Muscle of leg (tissue), 3 donors: ENCODE measurements at regions not wholly inside any gene's neighbourhood (a gene's known extent, or its start where the extent isn't known, plus 50 kb on each side); places are given as distances from the start of the nearest gene placed in this dataset.
A peak's percentile ranks its signal among the peaks of the same experiment; 100 is the strongest.

Experiments
- DNase-seq: peaks from one replicate; pipeline ENCODE4 v3.0.0; 2013
- H3K27ac ChIP-seq: one replicate; pipeline ENCODE4 v1.5.1; 2013; ENCODE audit warnings: mild to moderate bottlenecking, low read length, control low read depth
- H3K27me3 ChIP-seq: one replicate; pipeline ENCODE4 v1.6.1; 2013; ENCODE audit warnings: low read length; ENCODE audit not compliant: control insufficient read depth, insufficient read depth
- H3K36me3 ChIP-seq: one replicate; pipeline ENCODE4 v1.6.1; 2013; ENCODE audit warnings: low read length; ENCODE audit not compliant: control insufficient read depth, insufficient read depth
- H3K4me1 ChIP-seq: one replicate; pipeline ENCODE4 v1.6.1; 2013; ENCODE audit warnings: low read length; ENCODE audit not compliant: control insufficient read depth, insufficient read depth
- H3K4me3 ChIP-seq: one replicate; pipeline ENCODE4 v1.5.1; 2013; ENCODE audit warnings: low read length, control low read depth
- H3K9me3 ChIP-seq: replicated peaks from 2 replicates; pipeline ENCODE4 v1.6.1; 2013; ENCODE audit warnings: low read depth, low read length; ENCODE audit not compliant: control insufficient read depth
- WGBS: methylation state at CpG from one replicate; pipeline ENCODE4 v1.1.5; 2013; ENCODE audit warnings: missing lambda C conversion rate; ENCODE audit not compliant: insufficient coverage; 5-methylcytosine and 5-hydroxymethylcytosine counted together

DNA sequence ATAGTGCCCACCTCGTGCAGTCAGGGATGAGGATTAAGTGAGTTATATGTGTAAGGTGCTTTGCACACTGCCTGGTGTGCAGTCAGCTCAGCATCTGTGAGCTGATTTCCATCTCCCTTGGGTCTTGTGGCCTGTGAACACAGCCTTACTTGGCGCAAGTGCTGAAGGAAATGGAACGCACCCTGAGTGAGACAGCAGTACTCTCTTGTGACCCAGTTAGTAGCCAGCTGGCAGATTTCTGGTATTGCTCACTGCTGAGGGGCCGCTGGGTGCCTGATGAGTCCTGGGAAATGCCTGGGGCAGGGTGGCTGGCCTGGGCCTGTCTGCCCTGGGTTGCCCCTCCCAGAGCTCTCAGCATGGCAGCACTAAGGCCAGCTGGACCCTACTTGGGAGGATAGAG lies 90.9 kb upstream of the BOD1 start:
- Histone ChIP-seq H3K27ac (no peak overlapping the region), H3K4me1 (peaks cover 3% of the 10 kb centered on the region), H3K27me3 (no peaks in the 10 kb centered on the region), H3K36me3 (no peaks in the 10 kb centered on the region), H3K4me3 (no peak overlapping the region), H3K9me3 (no peaks in the 10 kb centered on the region)
- DNase-seq: peak; percentile 65
- 34% methylated on average over 3 of the region's 4 CpGs for whole genome bisulfite sequencing

DNA sequence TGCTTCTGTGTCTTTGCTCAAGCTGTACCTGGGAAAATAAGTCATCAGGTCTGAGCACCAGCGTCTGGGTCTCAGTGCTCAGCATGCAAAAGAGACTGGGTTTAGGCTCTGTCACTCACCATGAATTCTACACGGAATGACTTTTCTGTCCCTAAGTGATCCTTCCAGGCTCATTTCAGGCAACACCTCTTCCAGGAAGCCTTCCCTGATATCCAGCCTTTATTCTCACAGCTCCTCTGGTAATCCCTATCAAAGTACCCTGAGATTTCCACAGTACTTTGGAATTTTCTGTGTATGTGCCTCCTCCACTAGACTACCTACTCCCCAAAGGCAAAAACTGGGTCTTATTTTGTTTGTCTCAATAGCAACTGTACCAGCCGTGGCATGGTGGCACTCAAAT lies 92.7 kb upstream of the BOD1 start:
- H3K36me3 ChIP-seq: no peaks in the 10 kb centered on the region
- H3K27me3 ChIP-seq: no peaks in the 10 kb centered on the region
- H3K9me3 ChIP-seq: no peaks in the 10 kb centered on the region
- no peak for DNase-seq
- WGBS: 64% methylated on average over 3 of the region's 3 CpGs
- H3K4me3 ChIP-seq: no peak overlapping the region
- H3K27ac ChIP-seq: no peak overlapping the region
- peaks cover 3% of the 10 kb centered on the region for H3K4me1 ChIP-seq

- Histone ChIP-seq H3K4me3 (no peak overlapping the region), H3K9me3 (no peaks in the 10 kb centered on the region), H3K27me3 (no peaks in the 10 kb centered on the region), H3K36me3 (no peaks in the 10 kb centered on the region), H3K27ac (no peak overlapping the region), H3K4me1 (peaks cover 3% of the 10 kb centered on the region)
- no peak for DNase-seq
- 39% methylated on average over 6 of the region's 6 CpGs for WGBS
Observed at GRCh38 chr5:173709761-173710160, 93.3 kb upstream of the BOD1 start.

DNA sequence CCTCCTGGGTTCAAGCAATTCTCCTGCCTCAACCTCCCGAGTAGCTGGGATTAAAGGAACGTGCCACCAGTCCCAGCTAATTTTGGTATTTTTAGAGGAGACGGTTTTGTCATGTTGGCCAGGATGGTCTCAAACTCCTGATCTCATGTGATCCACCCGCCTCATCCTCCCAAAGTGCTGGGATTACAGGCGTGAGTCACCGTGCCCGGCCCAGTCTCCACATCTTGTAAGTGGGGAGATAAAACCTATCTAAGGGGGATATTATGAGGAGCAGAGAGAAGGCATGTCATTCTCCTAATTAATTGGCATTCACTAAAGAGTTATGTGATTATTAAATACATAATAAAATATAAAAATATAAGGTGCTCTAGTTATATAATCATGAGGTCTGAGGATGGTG lies 94.1 kb upstream of the BOD1 start:
- peaks cover 3% of the 10 kb centered on the region for H3K4me1 ChIP-seq
- no peaks in the 10 kb centered on the region for H3K36me3 ChIP-seq
- WGBS: 93% methylated on average over 2 of the region's 7 CpGs
- no peak overlapping the region for H3K4me3 ChIP-seq
- no peaks in the 10 kb centered on the region for H3K27me3 ChIP-seq
- H3K27ac ChIP-seq: no peak overlapping the region
- no peaks in the 10 kb centered on the region for H3K9me3 ChIP-seq
- no peak for DNase-seq

DNA sequence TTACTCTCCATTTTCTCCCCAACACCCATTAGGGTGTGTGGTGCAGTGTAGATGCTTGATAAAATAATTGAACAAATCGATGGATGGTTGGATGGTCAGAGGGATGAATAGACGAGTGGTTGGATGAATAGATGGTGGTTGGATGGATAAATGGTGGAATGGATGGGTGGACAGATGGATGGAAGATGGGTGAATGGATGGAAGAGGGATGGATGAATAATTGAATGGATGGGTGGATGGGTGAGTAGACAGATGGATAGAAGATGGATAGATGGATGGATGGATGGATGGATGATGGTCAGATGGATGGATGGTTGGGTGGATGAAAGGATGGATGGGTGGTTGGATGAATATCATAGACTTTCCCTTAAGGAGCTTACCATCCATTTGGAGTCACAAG lies 95.0 kb upstream of the BOD1 start:
- no peaks in the 10 kb centered on the region for H3K9me3 ChIP-seq
- H3K4me3 ChIP-seq: no peak overlapping the region
- H3K36me3 ChIP-seq: no peaks in the 10 kb centered on the region
- no peak for DNase-seq
- no peaks in the 10 kb centered on the region for H3K27me3 ChIP-seq
- no peaks in the 10 kb centered on the region for H3K4me1 ChIP-seq
- no peak overlapping the region for H3K27ac ChIP-seq
- WGBS: 86% methylated on average over 2 of the region's 2 CpGs

DNA sequence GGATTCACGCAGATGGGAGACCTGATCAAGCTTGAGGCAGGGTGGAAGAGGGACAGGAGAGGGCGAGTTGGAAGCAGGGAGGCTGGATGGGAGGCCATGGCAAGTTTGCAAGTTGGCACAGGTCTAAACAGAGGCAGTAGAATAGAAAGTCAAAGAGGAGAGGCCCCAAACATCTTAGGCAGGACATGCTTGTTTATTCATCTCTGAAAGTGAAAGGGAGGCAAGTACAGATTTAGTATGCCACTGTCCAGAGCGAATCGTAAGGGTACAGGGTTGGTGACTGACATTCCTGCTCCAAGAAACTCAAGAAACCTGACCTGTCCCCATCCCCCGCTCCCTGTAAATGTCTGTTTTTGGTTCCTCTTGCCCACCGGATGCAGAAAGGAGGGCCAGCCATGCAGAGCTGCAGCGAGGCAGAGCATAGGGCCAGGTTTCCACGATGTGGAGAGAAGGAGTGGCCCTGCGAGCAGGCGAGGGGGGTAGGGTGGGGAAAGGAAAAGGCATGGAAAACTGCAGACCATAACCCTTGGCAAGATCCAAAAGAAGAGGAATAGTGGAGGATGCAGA lies 96.2 kb upstream of the BOD1 start:
- Histone ChIP-seq H3K27ac (no peak overlapping the region), H3K4me3 (no peak overlapping the region), H3K36me3 (no peaks in the 10 kb centered on the region), H3K9me3 (no peaks in the 10 kb centered on the region), H3K4me1 (no peaks in the 10 kb centered on the region), H3K27me3 (no peaks in the 10 kb centered on the region)
- 65% methylated on average over 8 of the region's 10 CpGs for WGBS
- no peak for DNase-seq

GRCh38 chr5:173714551-173715428 lies 98.3 kb upstream of the BOD1 start:
- Histone ChIP-seq H3K27me3 (no peaks in the 10 kb centered on the region), H3K36me3 (no peaks in the 10 kb centered on the region), H3K9me3 (no peaks in the 10 kb centered on the region), H3K4me1 (peaks cover 4% of the 10 kb centered on the region), H3K4me3 (no peak overlapping the region), H3K27ac (no peak overlapping the region)
- WGBS: 50% methylated on average over 8 of the region's 12 CpGs
- DNase-seq: peak; percentile 50

DNA sequence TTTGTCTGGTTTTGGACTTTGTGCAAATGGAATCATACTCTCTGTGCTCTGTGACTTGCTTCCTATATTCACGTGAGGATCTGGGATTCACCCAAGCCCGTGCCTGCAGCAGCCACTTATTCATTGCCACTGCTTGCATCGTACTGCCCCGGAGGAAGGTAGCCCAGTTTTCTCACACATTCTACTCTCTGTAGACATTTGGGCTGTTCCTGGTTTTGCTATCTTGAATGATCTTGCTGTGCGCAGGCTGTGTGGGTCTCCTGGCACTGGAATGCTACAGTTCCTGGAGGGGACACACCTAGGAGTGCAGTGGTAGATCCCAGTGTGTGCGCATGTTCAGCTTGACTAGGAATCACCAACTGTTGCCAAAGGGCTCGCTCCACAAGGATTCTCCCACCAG lies 99.2 kb upstream of the BOD1 start:
- Histone ChIP-seq H3K9me3 (no peaks in the 10 kb centered on the region), H3K27me3 (no peaks in the 10 kb centered on the region), H3K4me1 (peaks cover 4% of the 10 kb centered on the region), H3K4me3 (no peak overlapping the region), H3K27ac (no peak overlapping the region), H3K36me3 (no peaks in the 10 kb centered on the region)
- 50% methylated on average over 3 of the region's 7 CpGs for WGBS
- DNase-seq: no peak

- no peaks in the 10 kb centered on the region for H3K27me3 ChIP-seq
- DNase-seq: no peak
- H3K36me3 ChIP-seq: no peaks in the 10 kb centered on the region
- peaks cover 4% of the 10 kb centered on the region for H3K4me1 ChIP-seq
- H3K27ac ChIP-seq: no peak overlapping the region
- no peak overlapping the region for H3K4me3 ChIP-seq
- no peaks in the 10 kb centered on the region for H3K9me3 ChIP-seq
- 80% methylated on average over 9 of the region's 10 CpGs for WGBS
Observed at GRCh38 chr5:173716058-173716682, 99.7 kb upstream of the BOD1 start.

GRCh38 chr5:173717959-173718358 lies 101.5 kb upstream of the BOD1 start:
- Histone ChIP-seq H3K27me3 (no peaks in the 10 kb centered on the region), H3K4me3 (no peak overlapping the region), H3K36me3 (no peaks in the 10 kb centered on the region), H3K27ac (no peak overlapping the region), H3K4me1 (peaks cover 4% of the 10 kb centered on the region), H3K9me3 (no peaks in the 10 kb centered on the region)
- DNase-seq: no peak
- WGBS: 56% methylated on average over 5 of the region's 10 CpGs
